Nephron (organoid): ENCODE measurements at regions not wholly inside any gene's neighbourhood (a gene's known extent, or its start where the extent isn't known, plus 50 kb on each side); places are given as distances from the start of the nearest gene placed in this dataset.

ENCODE experiments used
- H3K27ac Mint-ChIP-seq, 3 experiments: 2 replicates each; pipeline ENCODE4 v1.8.0; 2020; ENCODE audit warnings: mixed read lengths in 3 of 3, mild to moderate bottlenecking in 2 of 3, moderate library complexity in 1 of 3
- H3K27me3 Mint-ChIP-seq: 2 replicates; pipeline ENCODE4 v1.8.0; 2021; ENCODE audit warnings: low read depth, mild to moderate bottlenecking, moderate library complexity, mixed read lengths
- H3K36me3 Mint-ChIP-seq: 2 replicates; pipeline ENCODE4 v1.8.0; 2020; ENCODE audit warnings: low read depth, mixed read lengths
- H3K4me1 Mint-ChIP-seq: 2 replicates; pipeline ENCODE4 v1.8.0; 2020; ENCODE audit warnings: mixed read lengths
- H3K4me3 Mint-ChIP-seq, 3 experiments: 2 replicates each; pipeline ENCODE4 v1.8.0; 2020; ENCODE audit warnings: mild to moderate bottlenecking in 3 of 3, mixed read lengths in 3 of 3, moderate library complexity in 2 of 3
- H3K9me3 Mint-ChIP-seq: 2 replicates; pipeline ENCODE4 v1.8.0; 2020; ENCODE audit warnings: mixed read lengths
- TF ChIP-seq, protein P1 (sequence below), 3 experiments: fragments of 200-600 bp; sonication (generic); IDR thresholded peaks; one replicate each; pipeline ENCODE4 v1.5.0; 2021; ENCODE audit warnings: antibody characterized with exemption in 3 of 3; ENCODE audit not compliant: unreplicated experiment in 3 of 3

DNA sequence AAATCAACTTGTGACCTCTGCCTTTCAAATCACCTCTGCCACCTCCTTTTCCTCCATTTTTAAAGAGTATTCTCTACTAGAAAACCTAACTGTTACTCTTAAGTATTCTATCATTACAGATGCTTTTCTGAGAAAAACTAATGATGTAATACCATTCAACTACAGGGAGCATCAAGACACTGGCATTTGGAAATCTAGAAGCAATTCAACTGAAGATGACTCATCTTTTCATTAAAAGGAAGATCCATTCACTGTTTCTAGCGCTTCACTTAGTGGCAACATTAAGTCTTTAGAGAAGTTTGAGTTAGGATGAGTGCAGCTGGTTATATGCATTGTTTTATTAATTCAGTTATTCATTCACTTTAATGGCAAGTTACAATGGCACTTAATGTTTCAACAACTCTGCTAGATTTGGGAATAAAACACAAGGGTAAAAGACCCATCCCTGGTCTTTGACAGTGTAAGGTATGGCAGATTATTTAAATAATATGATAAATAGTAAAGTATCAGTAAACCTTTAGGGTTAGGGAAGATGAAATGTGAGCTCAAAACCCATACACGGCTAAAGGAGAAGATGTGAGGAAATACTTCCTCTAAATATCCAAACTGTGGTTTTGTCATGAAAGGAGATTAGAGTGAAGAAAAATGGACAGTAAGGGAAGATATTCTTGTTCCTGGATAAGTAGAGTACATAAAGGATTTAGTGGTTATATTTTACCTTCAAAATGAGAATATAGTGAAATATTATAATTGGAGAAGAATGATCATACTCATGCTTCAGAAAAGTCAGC is 61.7 kb downstream of the KCNJ2 start:
- Mint-ChIP-seq H3K27ac (no peak overlapping the region), H3K36me3 (no peaks in the 10 kb centered on the region), H3K9me3 (peaks cover 13% of the 10 kb centered on the region), H3K27me3 (no peaks in the 10 kb centered on the region), H3K4me1 (peaks cover 9% of the 10 kb centered on the region), H3K4me3 (no peak overlapping the region)
- TF ChIP-seq, protein P1, sequence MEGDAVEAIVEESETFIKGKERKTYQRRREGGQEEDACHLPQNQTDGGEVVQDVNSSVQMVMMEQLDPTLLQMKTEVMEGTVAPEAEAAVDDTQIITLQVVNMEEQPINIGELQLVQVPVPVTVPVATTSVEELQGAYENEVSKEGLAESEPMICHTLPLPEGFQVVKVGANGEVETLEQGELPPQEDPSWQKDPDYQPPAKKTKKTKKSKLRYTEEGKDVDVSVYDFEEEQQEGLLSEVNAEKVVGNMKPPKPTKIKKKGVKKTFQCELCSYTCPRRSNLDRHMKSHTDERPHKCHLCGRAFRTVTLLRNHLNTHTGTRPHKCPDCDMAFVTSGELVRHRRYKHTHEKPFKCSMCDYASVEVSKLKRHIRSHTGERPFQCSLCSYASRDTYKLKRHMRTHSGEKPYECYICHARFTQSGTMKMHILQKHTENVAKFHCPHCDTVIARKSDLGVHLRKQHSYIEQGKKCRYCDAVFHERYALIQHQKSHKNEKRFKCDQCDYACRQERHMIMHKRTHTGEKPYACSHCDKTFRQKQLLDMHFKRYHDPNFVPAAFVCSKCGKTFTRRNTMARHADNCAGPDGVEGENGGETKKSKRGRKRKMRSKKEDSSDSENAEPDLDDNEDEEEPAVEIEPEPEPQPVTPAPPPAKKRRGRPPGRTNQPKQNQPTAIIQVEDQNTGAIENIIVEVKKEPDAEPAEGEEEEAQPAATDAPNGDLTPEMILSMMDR (IDR thresholded peaks at IDR 0.05; ENCODE audit: unreplicated experiment in 3 of 3): no peak

DNA sequence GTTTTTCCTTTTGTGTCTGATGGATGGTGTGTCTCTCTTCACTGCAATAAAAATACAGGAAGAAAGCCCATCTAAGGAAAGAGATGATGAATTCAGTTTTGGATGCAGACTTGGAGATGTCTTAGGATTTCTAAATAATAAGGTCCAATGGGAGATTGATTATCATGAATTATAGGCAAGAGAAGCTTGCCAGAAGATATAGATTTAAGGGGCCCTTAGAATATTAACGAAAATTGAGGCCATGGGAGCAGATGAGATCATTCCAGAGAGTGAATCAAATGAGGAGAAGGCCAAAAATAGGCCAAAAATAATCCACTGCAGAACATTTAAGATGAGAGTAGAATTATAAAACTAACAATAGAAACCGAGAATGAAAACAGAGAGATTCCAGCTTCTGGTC is 63.1 kb downstream of the KCNJ2 start:
- no peak overlapping the region for H3K4me3 Mint-ChIP-seq
- peak overlapping the region in 2 of 3 experiments; percentile 58 to 62 for H3K27ac Mint-ChIP-seq
- H3K36me3 Mint-ChIP-seq: no peaks in the 10 kb centered on the region

DNA sequence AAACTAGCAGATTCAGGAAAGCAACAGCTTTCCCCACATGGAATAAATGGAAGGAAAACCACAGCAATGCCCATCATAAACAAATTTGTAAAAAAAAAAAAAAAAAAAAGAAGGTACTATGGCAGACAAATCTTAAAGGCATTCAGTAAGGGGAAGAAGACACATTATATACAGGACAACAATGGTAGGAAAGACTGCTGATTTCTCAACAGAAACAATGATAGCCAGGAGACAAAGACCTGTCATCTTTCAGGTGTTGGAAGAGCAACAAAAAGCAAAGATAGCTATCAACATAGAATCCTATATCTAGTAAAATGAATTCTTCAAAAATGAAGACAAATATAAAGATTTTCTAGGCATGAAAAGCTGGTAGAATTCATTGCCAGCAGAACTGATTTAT is 65.9 kb downstream of the KCNJ2 start:
- H3K4me1 Mint-ChIP-seq: peaks cover 5% of the 10 kb centered on the region
- H3K27me3 Mint-ChIP-seq: no peaks in the 10 kb centered on the region
- no peaks in the 10 kb centered on the region for H3K36me3 Mint-ChIP-seq
- H3K4me3 Mint-ChIP-seq: no peak overlapping the region
- H3K27ac Mint-ChIP-seq: no peak overlapping the region
- TF ChIP-seq, protein P1 (IDR thresholded peaks at IDR 0.05; ENCODE audit: unreplicated experiment in 3 of 3): no peak
- peaks cover 17% of the 10 kb centered on the region for H3K9me3 Mint-ChIP-seq

More for the DNA sequence above, 63.1 kb downstream of the KCNJ2 start:
- H3K9me3 Mint-ChIP-seq: peaks cover 19% of the 10 kb centered on the region
- H3K4me1 Mint-ChIP-seq: peaks cover 5% of the 10 kb centered on the region
- TF ChIP-seq, protein P1 (IDR thresholded peaks at IDR 0.05; ENCODE audit: unreplicated experiment in 3 of 3): no peak
- H3K27me3 Mint-ChIP-seq: no peaks in the 10 kb centered on the region

DNA sequence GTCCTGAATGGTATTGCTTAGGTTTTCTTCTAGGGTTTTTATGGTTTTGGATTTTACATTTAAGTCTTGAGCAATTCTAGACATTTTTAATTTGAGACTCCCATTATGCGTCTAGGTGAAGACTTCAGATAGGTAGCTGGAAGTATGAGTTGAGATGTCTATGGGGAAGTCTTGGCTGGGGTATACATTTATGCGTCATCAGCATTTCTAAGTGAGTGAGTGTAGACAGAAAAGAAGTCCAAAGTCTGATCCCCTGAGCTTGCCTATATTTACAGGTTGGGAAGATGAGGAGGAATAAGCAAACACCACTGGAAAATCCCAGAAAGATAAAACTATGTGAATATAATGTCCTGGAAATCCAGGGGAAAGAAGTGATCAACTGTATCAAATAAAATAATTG is 68.9 kb downstream of the KCNJ2 start:
- no peaks in the 10 kb centered on the region for H3K36me3 Mint-ChIP-seq
- no peaks in the 10 kb centered on the region for H3K27me3 Mint-ChIP-seq
- peaks cover 19% of the 10 kb centered on the region for H3K4me1 Mint-ChIP-seq
- TF ChIP-seq, protein P1 (IDR thresholded peaks at IDR 0.05; ENCODE audit: unreplicated experiment in 3 of 3): no peak
- H3K9me3 Mint-ChIP-seq: peaks cover 14% of the 10 kb centered on the region
- no peak overlapping the region for H3K4me3 Mint-ChIP-seq
- H3K27ac Mint-ChIP-seq: peak overlapping the region in 1 of 3 experiments; percentile 33

DNA sequence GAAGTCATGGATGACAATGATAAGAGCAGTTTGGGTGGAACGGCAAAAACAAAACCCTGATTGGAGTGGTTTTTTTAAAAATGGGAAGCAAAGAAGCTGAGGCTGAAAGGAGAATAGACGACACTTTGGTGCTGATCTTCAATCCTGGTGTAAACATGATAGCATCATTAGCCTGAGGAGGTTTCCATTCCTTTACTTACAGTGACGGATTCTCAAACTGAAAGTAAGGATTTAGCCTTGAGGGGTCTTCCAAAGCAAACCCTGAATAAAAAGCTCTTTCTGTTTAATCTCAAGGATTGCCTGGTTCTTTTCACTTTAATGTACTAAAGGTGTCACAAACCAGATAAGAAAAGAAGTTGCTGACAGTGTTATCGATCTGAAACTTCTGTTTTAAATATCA is 69.3 kb downstream of the KCNJ2 start:
- Mint-ChIP-seq H3K4me1 (peaks cover 21% of the 10 kb centered on the region), H3K4me3 (no peak overlapping the region), H3K27me3 (no peaks in the 10 kb centered on the region), H3K27ac (peak overlapping the region in 1 of 3 experiments; percentile 33), H3K9me3 (peaks cover 14% of the 10 kb centered on the region), H3K36me3 (no peaks in the 10 kb centered on the region)
- TF ChIP-seq, protein P1 (IDR thresholded peaks at IDR 0.05; ENCODE audit: unreplicated experiment in 3 of 3): no peak

DNA sequence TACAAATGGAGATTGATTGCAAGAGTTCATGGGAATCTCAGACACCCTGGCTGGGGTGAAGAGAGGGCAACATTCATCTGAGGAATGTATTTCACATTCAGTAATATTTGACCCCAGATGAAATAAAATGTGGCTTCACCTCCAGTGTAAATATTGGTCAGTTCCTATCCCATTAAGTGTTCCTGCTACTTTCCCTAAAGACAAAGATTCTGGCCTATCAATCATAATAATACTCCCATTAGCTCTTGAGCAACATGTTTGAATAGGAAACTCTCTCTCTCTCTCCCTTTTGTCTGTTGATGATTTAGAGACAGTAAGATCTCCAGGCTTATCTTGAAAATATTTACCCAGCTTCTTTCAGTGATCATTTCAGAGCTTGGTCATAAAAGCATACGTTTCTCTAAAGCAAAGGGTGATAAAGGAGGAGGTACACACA is 70.1 kb downstream of the KCNJ2 start:
- Mint-ChIP-seq H3K27ac (peak overlapping the region in 2 of 3 experiments; percentile 7 to 18), H3K4me3 (no peak overlapping the region), H3K4me1 (peaks cover 21% of the 10 kb centered on the region), H3K9me3 (peaks cover 12% of the 10 kb centered on the region), H3K36me3 (no peaks in the 10 kb centered on the region), H3K27me3 (no peaks in the 10 kb centered on the region)
- TF ChIP-seq, protein P1 (IDR thresholded peaks at IDR 0.05; ENCODE audit: unreplicated experiment in 3 of 3): no peak
